Mesenteric fat pad (tissue), 1 donor: ENCODE measurements at regions not wholly inside any gene's neighbourhood (a gene's known extent, or its start where the extent isn't known, plus 50 kb on each side); places are given as distances from the start of the nearest gene placed in this dataset.

ENCODE experiments used
- DNase-seq: peaks from one replicate; pipeline ENCODE4 v3.0.0-alpha.2; 2020; ENCODE audit warnings: low spot score
- donor health status: DM: yes; HTN: yes; CAD: no.

GRCh38 chr22:48288376-48288940, 1526.0 kb downstream of the TBC1D22A start:
- no peak for DNase-seq

- no peak for DNase-seq
These were observed 1524.6 kb downstream of the TBC1D22A start for GRCh38 chr22:48287031-48287430.

DNA sequence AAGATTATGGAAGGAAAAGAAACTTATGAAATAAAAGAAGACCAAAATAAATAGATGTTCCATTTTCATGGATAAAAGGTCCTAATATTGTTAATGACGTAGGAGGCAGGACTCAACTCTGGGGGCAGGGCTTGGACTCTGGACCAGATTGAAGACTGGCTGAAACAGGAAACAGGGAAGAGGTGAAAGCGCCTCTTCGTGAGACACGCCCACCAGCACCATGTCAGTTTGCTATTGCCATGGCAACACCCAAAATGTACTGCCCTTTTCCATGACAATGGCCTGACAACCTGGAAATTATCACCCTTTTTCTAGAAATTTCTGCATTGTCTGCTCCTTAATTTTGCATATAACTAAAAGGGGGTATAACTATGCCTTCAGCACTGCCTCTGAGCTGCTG, 1522.2 kb downstream of the TBC1D22A start:
- DNase-seq = no peak

- no peak for DNase-seq
These were observed 1520.4 kb downstream of the TBC1D22A start for GRCh38 chr22:48282804-48283203.

- no peak for DNase-seq
These were observed 1517.0 kb downstream of the TBC1D22A start for GRCh38 chr22:48279461-48279756.

- DNase-seq = no peak
These were observed 1516.4 kb downstream of the TBC1D22A start for GRCh38 chr22:48278620-48279460.

- peak; percentile 89 for DNase-seq
These were observed 1515.6 kb downstream of the TBC1D22A start for GRCh38 chr22:48277868-48278581.

DNA sequence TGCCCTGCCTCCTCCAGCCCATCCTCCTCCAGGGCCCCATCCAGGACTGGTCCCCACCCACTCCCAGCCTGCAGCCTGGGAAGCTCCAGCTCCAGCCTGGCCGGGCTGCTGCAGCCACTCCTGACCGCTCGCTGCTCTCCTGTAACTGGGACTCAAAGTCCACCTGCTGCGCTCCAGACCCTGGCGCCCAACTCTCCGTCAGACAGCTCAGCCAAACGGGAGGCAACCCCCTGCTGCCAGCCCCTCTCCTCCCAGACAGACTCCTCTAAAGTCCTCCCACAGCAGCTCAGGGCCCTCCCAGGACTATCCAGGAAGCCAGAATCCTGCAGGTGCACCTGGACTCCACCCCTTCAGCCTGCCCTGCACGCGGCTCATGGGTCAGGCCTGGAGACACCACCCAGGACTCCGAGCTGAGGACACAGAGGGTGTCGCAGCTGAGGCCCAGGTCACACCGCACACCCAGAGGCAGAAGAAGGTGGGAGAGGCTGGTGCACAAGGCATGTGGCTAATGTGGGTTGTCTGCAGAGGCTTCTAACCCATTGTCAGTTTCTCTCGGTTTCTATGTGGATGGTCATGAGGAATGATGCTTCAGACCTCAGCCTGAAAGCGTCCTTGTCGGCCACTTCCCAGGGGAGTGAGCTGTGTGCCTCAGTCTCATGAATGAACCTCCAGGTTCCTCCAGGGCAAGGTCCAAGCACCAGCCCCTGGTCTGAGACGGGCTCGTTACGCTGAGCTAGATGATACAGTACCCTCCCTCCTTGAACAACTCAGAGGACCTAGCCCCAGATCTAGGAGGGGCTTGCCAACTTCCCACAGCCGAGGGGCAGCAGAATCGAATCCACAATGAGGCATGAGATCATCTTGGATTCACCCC, 1514.8 kb downstream of the TBC1D22A start:
- peak; percentile 84 for DNase-seq

DNA sequence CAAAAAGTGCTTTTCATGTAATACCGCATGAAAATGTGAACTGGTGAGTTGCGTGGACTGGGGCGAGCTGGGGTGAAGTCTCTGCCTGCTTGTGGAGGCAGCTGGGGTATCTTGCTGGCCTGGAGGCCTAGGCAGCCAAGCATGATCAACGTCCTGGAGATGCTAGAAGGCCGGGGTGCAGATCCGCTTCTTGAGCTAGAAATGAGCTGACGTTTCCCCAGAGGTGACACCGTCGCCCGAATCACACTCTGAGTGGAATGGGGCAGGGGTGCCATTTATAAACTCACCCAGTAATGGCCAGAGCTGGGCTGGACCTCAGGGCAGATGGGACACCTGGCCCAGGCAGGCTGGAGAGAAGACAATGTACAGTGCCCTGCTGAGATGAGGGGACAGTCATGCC, 1513.0 kb downstream of the TBC1D22A start:
- peak; percentile 53 for DNase-seq

- no peak for DNase-seq
These were observed 1508.3 kb downstream of the TBC1D22A start for GRCh38 chr22:48270731-48271130.

GRCh38 chr22:48268771-48269552, 1506.5 kb downstream of the TBC1D22A start:
- no peak for DNase-seq

- DNase-seq = peak; percentile 59
These were observed 1505.8 kb downstream of the TBC1D22A start for GRCh38 chr22:48268293-48268692.

DNA sequence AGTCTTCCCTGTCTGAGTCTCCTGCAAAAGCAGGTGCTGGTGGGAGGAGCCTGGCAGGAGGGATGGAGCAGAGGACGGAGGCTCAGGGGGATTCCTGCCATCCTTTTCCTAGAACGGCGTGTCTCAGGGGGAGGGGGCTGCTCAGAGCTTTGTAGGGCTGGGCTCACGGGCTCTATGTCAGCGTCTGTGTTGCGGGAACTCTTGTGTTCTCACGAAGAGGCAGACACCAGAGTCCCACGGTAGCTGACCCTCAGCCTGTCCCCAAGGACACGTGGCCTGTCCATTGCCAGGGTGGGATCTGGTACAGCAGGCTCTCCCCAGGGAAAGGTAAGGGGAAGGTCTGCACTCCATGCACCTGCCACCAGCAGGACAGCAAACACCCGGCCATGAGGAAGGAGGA, 1505.2 kb downstream of the TBC1D22A start:
- no peak for DNase-seq

DNA sequence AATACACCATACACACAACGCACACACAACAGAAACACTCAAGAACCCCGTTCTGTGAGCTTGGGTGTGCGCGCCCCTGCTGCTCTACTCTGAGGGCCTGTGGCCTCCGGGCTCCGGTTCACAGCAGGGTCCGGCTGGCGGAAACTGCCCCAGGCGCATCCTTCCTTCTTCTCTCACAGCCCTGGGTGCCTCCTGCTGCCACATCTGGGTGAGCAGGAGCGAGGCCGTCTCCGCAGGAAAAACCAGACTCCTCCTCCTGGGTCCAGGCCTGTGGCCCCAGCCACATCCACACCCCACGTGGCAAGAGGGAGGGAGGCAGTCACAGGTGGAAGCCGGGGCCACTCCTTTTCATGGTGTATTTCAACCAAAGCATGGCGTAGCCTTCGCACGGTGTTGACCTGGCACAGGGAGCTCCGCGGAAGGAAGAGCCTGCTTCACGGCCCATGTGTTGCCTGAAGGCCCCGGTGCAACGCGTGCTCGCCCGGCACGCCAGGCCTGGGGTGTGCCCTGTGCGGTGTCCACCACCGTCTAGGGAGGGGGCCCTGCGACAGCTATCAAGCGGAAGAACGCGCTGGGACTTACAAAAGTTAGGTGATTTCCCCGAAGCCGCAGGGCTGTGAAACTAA, 1502.7 kb downstream of the TBC1D22A start:
- peak; percentile 82 for DNase-seq

DNA sequence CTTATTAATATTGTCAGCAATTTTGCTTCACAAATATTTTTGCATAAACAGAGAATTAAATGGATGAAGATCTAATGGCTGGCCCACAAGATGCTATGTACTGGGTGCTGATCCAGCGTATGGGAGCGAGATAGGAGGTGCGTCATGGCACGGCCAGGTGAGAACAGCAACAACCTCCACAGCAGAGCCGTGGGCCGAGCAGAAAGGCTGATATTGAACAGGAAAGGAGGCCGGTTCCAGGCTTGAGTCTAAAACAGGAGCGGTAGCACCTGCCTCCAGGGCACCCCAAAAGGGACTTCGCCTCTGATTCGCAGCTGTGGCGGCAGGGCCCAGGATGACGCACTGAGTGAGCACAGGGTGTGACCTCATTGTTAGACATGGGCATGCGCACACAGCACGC, 1502.1 kb downstream of the TBC1D22A start:
- DNase-seq = peak; percentile 71

DNA sequence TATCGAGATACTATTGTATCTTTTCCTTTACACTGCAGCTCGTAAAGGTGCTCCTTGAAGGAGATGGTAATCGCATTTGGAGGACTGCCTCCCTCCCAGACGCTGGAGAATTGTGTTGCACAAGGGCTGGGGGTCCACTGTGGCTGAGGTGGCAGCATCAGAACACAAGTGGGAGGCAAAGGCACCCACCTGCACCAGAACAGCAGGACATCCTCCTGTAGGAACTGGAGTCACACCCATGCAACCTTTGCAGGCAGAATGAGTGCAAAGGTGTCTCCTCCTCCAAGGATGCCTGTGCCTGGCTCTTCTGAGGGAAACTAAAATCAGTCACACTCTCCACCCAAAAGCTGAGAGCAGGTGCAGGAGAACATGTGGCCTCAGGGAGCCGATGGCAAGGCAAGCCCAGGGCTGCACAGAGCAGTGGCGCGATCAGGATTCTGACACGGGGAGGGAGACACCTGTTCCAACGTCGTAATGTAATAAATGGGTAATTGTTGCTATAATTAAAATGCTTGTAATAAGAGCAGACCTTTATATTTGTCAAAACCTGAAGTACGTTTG, 1501.4 kb downstream of the TBC1D22A start:
- peak; percentile 62 for DNase-seq

DNA sequence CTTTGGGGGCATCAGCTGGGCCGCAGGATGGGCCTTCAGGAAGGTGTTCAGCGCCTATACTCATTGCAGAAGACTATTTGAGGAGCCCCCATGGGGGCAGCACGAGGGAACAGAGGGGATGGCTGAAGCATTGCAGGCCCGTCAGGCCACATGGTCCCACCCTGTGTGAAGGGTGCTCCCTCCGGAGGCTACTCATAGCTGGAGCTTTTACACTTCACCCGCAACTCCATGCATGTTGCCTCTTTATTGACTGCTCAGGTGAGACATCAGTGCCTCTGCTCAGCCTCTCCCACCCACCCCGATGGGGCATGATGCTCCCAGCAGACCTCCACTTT, 1500.9 kb downstream of the TBC1D22A start:
- no peak for DNase-seq

DNA sequence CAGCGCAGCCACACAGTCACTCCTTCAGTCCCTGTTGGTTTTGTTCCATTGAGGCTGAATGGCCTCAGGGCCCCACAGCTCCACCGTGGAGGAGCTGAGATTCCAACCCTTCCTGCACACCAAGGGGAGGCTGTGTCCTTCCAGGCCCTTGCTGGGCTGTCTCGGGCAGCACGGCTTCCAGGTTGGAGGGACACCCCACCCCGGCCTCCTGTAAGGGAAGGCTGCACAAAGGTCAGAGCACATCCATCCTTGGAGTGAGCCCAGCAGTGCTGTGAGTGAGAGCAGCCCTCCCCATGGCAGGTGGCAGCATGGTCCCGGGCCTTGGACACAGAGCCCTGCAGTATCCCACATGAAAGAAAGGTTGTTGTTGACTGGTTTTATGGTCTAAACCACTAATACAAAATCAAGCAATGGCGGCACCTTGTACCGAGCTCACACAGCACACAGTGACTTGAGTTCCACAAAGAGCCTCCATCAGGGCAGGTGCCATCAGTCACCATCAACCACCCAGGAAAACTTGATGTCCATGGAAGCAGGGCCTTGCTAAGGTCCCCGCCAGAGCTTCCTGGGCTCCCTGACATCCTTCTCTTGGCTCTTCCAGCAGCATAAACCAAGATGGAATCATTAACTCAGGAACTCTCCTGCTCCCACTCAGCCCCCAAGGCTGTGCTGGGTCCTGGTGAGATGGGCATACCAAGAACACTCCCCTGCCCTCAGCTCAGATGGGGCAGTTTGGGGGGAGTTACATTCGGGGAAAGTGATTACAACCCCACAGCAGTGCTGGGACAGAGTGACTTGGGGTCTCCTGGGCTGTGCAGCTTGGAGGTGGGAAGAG, 1500.4 kb downstream of the TBC1D22A start:
- DNase-seq = peak; percentile 49

GRCh38 chr22:48261706-48262105, 1499.3 kb downstream of the TBC1D22A start:
- no peak for DNase-seq
